OCI-LY3 (cell line): ENCODE measurements at regions not wholly inside any gene's neighbourhood (a gene's known extent, or its start where the extent isn't known, plus 50 kb on each side); places are given as distances from the start of the nearest gene placed in this dataset.

Source experiments
- H2AFZ ChIP-seq: fragments of 200-600, 300-600 bp; shearing (Covaris generic); 2 replicates; pipeline ENCODE4 v1.6.0; 2014; ENCODE audit warnings: antibody characterized with exemption, low read depth, low read length
- H3K27ac ChIP-seq: fragments of 200-600, 300-600 bp; sonication (generic); 2 replicates; pipeline ENCODE4 v1.5.1; 2014; ENCODE audit warnings: mild to moderate bottlenecking, low read length, moderate library complexity, mixed read lengths
- H3K27me3 ChIP-seq: fragments of 200-600, 300-600 bp; sonication (generic); 2 replicates; pipeline ENCODE4 v1.6.1; 2014; ENCODE audit warnings: low read depth, low read length, mixed read lengths
- H3K36me3 ChIP-seq: fragments of 200-600, 300-600 bp; sonication (generic); replicated peaks from 2 replicates; pipeline ENCODE3; 2014; ENCODE audit warnings: low read depth, low read length, mixed read lengths
- H3K4me1 ChIP-seq: fragments of 300-600, 200-600 bp; sonication (generic); 2 replicates; pipeline ENCODE4 v1.6.1; 2014; ENCODE audit warnings: low read length, mixed read lengths
- H3K4me2 ChIP-seq: fragments of 200-600, 300-600 bp; sonication (generic); 2 replicates; pipeline ENCODE4 v1.6.1; 2014; ENCODE audit warnings: low read length, mixed read lengths
- H3K4me3 ChIP-seq: fragments of 300-600, 200-600 bp; sonication (generic); 2 replicates; pipeline ENCODE4 v1.5.1; 2014; ENCODE audit warnings: antibody characterized with exemption, mild to moderate bottlenecking, low read length, moderate library complexity
- H3K79me2 ChIP-seq: fragments of 300-600, 200-600 bp; shearing (Covaris generic); 2 replicates; pipeline ENCODE4 v1.6.1; 2014; ENCODE audit warnings: mild to moderate bottlenecking, low read length, mixed read lengths
- H3K9ac ChIP-seq: fragments of 300-600, 200-600 bp; shearing (Covaris generic); 2 replicates; pipeline ENCODE4 v1.6.0; 2014; ENCODE audit warnings: mild to moderate bottlenecking, low read length, moderate library complexity
- H3K9me3 ChIP-seq: fragments of 200-600, 300-600 bp; shearing (Covaris generic); 2 replicates; pipeline ENCODE4 v1.6.1; 2014; ENCODE audit warnings: low read length, mixed read lengths; ENCODE audit not compliant: insufficient read depth
- H4K20me1 ChIP-seq: fragments of 200-600, 300-600 bp; sonication (generic); 2 replicates; pipeline ENCODE4 v1.6.1; 2016; ENCODE audit warnings: low read length, mixed read lengths; ENCODE audit not compliant: insufficient read depth
- CTCF ChIP-seq: fragments of 200-600, 300-600 bp; sonication (generic); IDR thresholded peaks from 2 replicates; pipeline ENCODE4 v1.5.1; 2014; ENCODE audit warnings: antibody characterized with exemption, low read length, low read depth
- EZH2phosphoT487 ChIP-seq: fragments of 200-600 bp; shearing (Covaris generic); IDR thresholded peaks from 2 replicates; pipeline ENCODE4 v1.6.1; 2018; ENCODE audit warnings: antibody characterized with exemption, mixed run types, low read depth

GRCh38 chr4:138898282-138898681 lies 117.3 kb upstream of the NOCT start:
- Histone ChIP-seq H3K79me2 (no peaks in the 10 kb centered on the region), H3K4me1 (peaks cover 30% of the 10 kb centered on the region), H3K27ac (no peak overlapping the region), H4K20me1 (no peaks in the 10 kb centered on the region), H2AFZ (0 out of 2 replicates have a peak overlapping the region, but pooled peaks have one; percentile 12), H3K9me3 (no peaks in the 10 kb centered on the region), H3K4me2 (peak overlapping the region; percentile 43; the same call in 1 of the 2 replicates), H3K27me3 (no peaks in the 10 kb centered on the region), H3K4me3 (no peak overlapping the region), H3K9ac (no peak overlapping the region), H3K36me3 (no peaks in the 10 kb centered on the region)
- TF ChIP-seq EZH2phosphoT487, result no peak
- no peak for TF ChIP-seq CTCF

GRCh38 chr4:138897811-138898226 lies 117.8 kb upstream of the NOCT start:
- H3K27me3 ChIP-seq, result no peaks in the 10 kb centered on the region
- H3K4me3 ChIP-seq, result peak overlapping the region; percentile 10; the same call in 1 of the 2 replicates
- no peaks in the 10 kb centered on the region for H4K20me1 ChIP-seq
- H3K36me3 ChIP-seq, result no peaks in the 10 kb centered on the region
- peaks cover 35% of the 10 kb centered on the region for H3K4me1 ChIP-seq
- no peak overlapping the region for H3K27ac ChIP-seq
- peak overlapping the region; percentile 43 for H3K4me2 ChIP-seq
- H3K9ac ChIP-seq, result no peak overlapping the region
- no peaks in the 10 kb centered on the region for H3K79me2 ChIP-seq
- no peak for TF ChIP-seq EZH2phosphoT487
- TF ChIP-seq CTCF, result no peak
- H2AFZ ChIP-seq, result peak overlapping the region; percentile 12; the same call in 1 of the 2 replicates
- no peaks in the 10 kb centered on the region for H3K9me3 ChIP-seq

- no peak overlapping the region for H3K27ac ChIP-seq
- H2AFZ ChIP-seq, result no peak overlapping the region
- no peak overlapping the region for H3K4me3 ChIP-seq
- no peaks in the 10 kb centered on the region for H3K9me3 ChIP-seq
- H3K36me3 ChIP-seq, result no peaks in the 10 kb centered on the region
- no peak overlapping the region for H3K9ac ChIP-seq
- H3K79me2 ChIP-seq, result no peaks in the 10 kb centered on the region
- no peak overlapping the region for H3K4me2 ChIP-seq
- no peaks in the 10 kb centered on the region for H3K27me3 ChIP-seq
- no peaks in the 10 kb centered on the region for H4K20me1 ChIP-seq
- peaks cover 53% of the 10 kb centered on the region for H3K4me1 ChIP-seq
- TF ChIP-seq CTCF (no peak), EZH2phosphoT487 (no peak)
These were observed 120.9 kb upstream of the NOCT start for GRCh38 chr4:138894709-138895108.

GRCh38 chr4:138894011-138894410 lies 121.6 kb upstream of the NOCT start:
- no peak overlapping the region for H3K4me3 ChIP-seq
- no peaks in the 10 kb centered on the region for H3K79me2 ChIP-seq
- H4K20me1 ChIP-seq, result no peaks in the 10 kb centered on the region
- H3K27ac ChIP-seq, result no peak overlapping the region
- H3K27me3 ChIP-seq, result no peaks in the 10 kb centered on the region
- H2AFZ ChIP-seq, result no peak overlapping the region
- no peak overlapping the region for H3K9ac ChIP-seq
- H3K9me3 ChIP-seq, result no peaks in the 10 kb centered on the region
- H3K4me2 ChIP-seq, result no peak overlapping the region
- TF ChIP-seq CTCF (no peak), EZH2phosphoT487 (no peak)
- peaks cover 53% of the 10 kb centered on the region for H3K4me1 ChIP-seq
- no peaks in the 10 kb centered on the region for H3K36me3 ChIP-seq
